Bronchial epithelial cell (primary cell): ENCODE measurements at regions not wholly inside any gene's neighbourhood (a gene's known extent, or its start where the extent isn't known, plus 50 kb on each side); places are given as distances from the start of the nearest gene placed in this dataset.
"Not testable (repeated sequence)": the region's sequence is repeated elsewhere in the genome, so short reads cannot be mapped to it uniquely, and the experiment has no call there.

Source experiments
- DNase-seq: peaks from one replicate; pipeline ENCODE4 v3.0.0-alpha.2; 2010; ENCODE audit warnings: low read depth
- FAIRE-seq: peaks from 2 replicates; lab custom pipeline; 2011; peaks lifted over from hg19 to GRCh38; lab: Jason Lieb, UNC
- H3K27me3 ChIP-seq: 2 replicates; pipeline ENCODE4 v1.5.1; 2011; ENCODE audit warnings: low read length; ENCODE audit not compliant: control insufficient read depth, insufficient read depth
- H3K36me3 ChIP-seq: 2 replicates; pipeline ENCODE4 v1.5.1; 2011; ENCODE audit warnings: low read length; ENCODE audit not compliant: control insufficient read depth, insufficient read depth
- H3K4me3 ChIP-seq: 2 replicates; pipeline ENCODE4 v1.5.1; 2011; ENCODE audit warnings: mild to moderate bottlenecking, low read depth, low read length, control low read depth
- TF ChIP-seq, protein P1 (sequence below): IDR thresholded peaks from 2 replicates; pipeline ENCODE4 v1.5.1; 2011; ENCODE audit warnings: mild to moderate bottlenecking, moderate library complexity, low read length, control low read depth, inconsistent platforms; ENCODE audit not compliant: insufficient read depth, severe bottlenecking

DNA sequence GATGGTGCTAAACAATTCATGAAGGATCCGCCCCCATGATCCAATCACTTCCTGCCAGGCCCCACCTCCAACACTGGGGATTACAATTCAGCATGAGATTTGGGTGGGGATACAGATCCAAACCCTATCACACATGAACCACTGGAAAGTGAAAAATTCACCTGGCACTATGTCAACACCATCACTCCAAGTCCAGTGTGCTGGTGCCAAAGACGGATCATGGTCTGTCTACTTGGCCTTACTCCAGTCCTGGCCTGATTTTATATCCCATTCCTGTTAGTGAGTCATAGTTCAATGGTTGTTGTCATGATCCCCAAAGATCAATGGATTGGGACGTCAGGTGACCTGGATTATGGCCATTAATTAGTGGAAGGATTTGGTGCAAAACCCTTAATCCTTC, 147.4 kb upstream of the RPS23 start:
- TF ChIP-seq, protein P1, sequence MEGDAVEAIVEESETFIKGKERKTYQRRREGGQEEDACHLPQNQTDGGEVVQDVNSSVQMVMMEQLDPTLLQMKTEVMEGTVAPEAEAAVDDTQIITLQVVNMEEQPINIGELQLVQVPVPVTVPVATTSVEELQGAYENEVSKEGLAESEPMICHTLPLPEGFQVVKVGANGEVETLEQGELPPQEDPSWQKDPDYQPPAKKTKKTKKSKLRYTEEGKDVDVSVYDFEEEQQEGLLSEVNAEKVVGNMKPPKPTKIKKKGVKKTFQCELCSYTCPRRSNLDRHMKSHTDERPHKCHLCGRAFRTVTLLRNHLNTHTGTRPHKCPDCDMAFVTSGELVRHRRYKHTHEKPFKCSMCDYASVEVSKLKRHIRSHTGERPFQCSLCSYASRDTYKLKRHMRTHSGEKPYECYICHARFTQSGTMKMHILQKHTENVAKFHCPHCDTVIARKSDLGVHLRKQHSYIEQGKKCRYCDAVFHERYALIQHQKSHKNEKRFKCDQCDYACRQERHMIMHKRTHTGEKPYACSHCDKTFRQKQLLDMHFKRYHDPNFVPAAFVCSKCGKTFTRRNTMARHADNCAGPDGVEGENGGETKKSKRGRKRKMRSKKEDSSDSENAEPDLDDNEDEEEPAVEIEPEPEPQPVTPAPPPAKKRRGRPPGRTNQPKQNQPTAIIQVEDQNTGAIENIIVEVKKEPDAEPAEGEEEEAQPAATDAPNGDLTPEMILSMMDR, result no peak
- Histone ChIP-seq H3K4me3 (no peak overlapping the region), H3K27me3 (no peaks in the 10 kb centered on the region), H3K36me3 (no peaks in the 10 kb centered on the region)
- no peak for DNase-seq
- FAIRE-seq, result no peak

DNA sequence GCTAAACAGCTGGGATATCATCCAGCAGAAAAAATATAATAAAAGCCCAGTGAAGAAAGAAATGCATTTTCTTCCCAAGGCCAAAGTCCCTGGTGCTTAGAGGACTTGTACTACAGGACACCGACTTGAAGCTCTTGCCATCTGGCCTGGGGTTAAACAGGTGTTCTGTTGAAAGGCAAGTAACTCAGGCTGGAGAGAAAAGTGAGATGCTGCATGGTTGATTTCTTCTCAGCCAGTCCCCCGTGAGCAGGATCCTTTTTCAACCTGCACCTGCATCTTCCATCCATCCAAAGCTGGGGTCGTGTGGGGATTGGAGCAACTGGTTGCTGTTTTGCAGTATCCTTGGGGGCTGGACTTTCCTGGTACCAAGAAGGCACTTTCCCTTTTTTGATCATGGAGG, 146.1 kb upstream of the RPS23 start:
- H3K27me3 ChIP-seq, result no peaks in the 10 kb centered on the region
- FAIRE-seq (no peak), DNase-seq (no peak)
- no peak overlapping the region for H3K4me3 ChIP-seq
- H3K36me3 ChIP-seq, result no peaks in the 10 kb centered on the region
- TF ChIP-seq, protein P1, result no peak

DNA sequence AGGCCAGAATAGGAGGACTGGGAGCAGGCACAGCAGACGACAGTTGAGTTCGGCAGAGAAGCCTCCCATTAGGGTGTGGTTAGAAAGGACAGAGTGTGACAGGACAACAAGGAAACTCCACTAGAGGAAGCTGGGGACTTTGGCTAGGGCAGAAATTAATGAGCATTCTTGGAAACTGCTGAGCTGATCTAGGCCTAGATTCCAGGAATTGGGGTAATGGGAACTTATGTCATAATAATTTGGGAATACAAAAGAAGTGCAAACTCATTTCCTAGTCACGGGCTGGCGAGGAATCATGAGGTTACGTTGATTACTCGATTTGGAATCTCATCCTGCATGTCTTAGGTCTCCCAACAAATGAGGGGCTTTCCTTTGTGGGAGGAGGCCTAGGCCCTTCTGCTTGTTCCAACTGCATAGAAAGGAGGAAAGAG, 144.6 kb upstream of the RPS23 start:
- TF ChIP-seq, protein P1, result no peak

DNA sequence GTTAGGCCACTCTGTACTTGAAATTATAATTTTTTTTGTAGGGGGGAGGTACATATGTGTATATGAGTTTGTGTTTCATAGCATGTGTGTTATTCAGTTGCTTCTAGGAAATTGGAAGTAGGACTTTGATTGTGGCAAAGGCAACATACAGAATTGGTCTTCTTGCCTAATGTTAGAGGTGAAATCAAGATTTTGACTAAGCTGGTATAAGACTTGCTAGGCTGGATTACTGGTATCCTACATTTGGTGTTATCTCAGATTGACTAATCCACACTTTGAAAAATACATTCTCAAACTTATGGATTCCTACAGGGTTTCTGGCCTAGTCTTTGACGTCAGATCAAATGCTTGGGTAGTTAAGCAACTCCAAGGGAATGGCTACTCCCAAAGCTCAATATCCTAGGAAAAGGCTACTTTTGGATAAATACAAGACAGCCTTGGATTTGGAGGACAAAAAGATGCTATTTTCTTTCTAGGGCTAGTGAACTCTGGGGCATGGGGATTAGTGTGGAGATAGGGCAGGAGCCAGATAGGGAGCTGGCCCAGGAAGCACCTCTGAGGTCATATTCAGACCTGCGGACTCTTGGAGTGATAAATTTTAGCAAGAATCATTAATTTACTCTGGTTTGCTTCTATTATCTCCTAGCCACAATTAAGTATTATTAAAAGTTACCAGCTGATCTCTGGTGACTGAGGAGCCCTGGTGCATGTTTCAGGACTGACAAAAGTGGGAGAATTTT, 144.0 kb upstream of the RPS23 start:
- DNase-seq (no peak), FAIRE-seq (no peak)
- TF ChIP-seq, protein P1, result no peak
- H3K36me3 ChIP-seq, result no peaks in the 10 kb centered on the region
- H3K27me3 ChIP-seq, result no peaks in the 10 kb centered on the region
- H3K4me3 ChIP-seq, result no peak overlapping the region

More for the DNA sequence above, 144.6 kb upstream of the RPS23 start:
- no peak overlapping the region for H3K4me3 ChIP-seq
- H3K27me3 ChIP-seq, result no peaks in the 10 kb centered on the region
- H3K36me3 ChIP-seq, result no peaks in the 10 kb centered on the region
- no peak for FAIRE-seq
- DNase-seq, result no peak

DNA sequence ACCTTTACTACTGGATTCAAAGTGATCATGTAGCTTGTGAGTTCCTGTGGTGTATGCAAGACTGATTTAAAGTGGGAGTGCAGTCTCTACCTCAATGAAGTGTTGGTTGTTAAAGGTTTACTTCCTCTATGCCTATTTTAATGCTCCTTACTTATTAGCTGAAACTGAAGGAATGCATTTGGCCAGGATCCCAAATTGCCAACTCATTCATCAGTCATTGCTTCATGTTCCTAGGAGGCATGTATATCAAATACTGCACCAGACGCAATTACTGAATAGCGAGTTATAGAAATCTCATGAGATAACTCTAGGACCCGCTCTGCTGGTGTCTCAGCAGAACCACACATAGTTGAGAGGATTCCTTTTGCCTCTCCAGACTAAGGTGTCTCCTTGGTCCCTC, 143.0 kb upstream of the RPS23 start:
- Histone ChIP-seq H3K27me3 (no peaks in the 10 kb centered on the region), H3K36me3 (no peaks in the 10 kb centered on the region), H3K4me3 (no peak overlapping the region)
- TF ChIP-seq, protein P1, result peak; percentile 27
- peak; percentile 99 for DNase-seq
- no peak for FAIRE-seq

DNA sequence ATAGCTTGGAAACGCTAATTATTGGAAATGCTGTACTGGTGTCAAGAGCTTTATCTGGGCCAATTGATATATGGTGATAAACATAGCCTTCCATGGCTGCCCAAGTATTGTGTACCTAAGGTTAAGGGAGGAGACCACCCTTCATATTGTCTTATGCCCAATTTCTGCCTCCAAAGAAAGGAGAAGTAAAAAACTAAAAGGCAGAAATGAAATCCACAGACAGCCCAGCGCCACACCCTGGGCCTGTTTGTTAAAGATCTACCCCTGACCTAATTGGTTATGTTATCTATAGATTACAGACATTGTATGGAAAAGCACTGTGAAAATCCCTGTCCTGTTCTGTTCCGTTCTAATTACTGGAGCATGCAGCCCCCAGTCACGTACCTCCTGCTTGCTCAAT, 142.4 kb upstream of the RPS23 start:
- not testable (repeated sequence) for H3K36me3 ChIP-seq, H3K27me3 ChIP-seq, DNase-seq, FAIRE-seq, H3K4me3 ChIP-seq
